Mucosa of descending colon (tissue), 3 donors: ENCODE measurements at regions not wholly inside any gene's neighbourhood (a gene's known extent, or its start where the extent isn't known, plus 50 kb on each side); places are given as distances from the start of the nearest gene placed in this dataset.

Source experiments
- ATAC-seq: fragments of 200-7000 bp; cut with Tn5 transposase; one replicate; pipeline ENCODE4 v1.9.1; 2020; ENCODE audit warnings: mild to moderate bottlenecking, moderate library complexity
- DNase-seq, 3 donors: peaks; one replicate each; pipeline ENCODE4 v3.0.0-alpha.2; 2020
- H3K36me3 ChIP-seq: fragments of 200-600 bp; one replicate; pipeline ENCODE4 v1.8.0; 2021; ENCODE audit warnings: low read depth, mild to moderate bottlenecking
- H3K4me1 ChIP-seq: fragments of 200-600 bp; one replicate; pipeline ENCODE4 v1.8.0; 2021; ENCODE audit warnings: low read depth, mild to moderate bottlenecking
- H3K4me3 ChIP-seq: fragments of 200-600 bp; one replicate; pipeline ENCODE4 v1.8.0; 2021; ENCODE audit warnings: mild to moderate bottlenecking
- H3K9me3 ChIP-seq: fragments of 200-600 bp; one replicate; pipeline ENCODE4 v1.8.0; 2021; ENCODE audit warnings: mild to moderate bottlenecking
- intact Hi-C, 2 donors: fragments of 100-400 bp; cut with DNase I in 1 of 2; cut with micrococcal nuclease in 1 of 2; formaldehyde crosslinking; loops; one replicate each; pipeline versions ENCODE4 v1.11.0 to v1.11.1; 2022; cut with DNase I, micrococcal nuclease
- TF ChIP-seq, protein P1 (sequence below): fragments of 200-600 bp; IDR thresholded peaks from one replicate; pipeline ENCODE4 v1.8.0; 2022; ENCODE audit warnings: antibody characterized with exemption, mild to moderate bottlenecking
- donor health status: DM: no; HTN: no; CAD: no; lungs with moderate emphysema.
- donor health status: DM: no; HTN: no; CAD: no.
- donor health status: DM: no; HTN: yes; CAD: no.

DNA sequence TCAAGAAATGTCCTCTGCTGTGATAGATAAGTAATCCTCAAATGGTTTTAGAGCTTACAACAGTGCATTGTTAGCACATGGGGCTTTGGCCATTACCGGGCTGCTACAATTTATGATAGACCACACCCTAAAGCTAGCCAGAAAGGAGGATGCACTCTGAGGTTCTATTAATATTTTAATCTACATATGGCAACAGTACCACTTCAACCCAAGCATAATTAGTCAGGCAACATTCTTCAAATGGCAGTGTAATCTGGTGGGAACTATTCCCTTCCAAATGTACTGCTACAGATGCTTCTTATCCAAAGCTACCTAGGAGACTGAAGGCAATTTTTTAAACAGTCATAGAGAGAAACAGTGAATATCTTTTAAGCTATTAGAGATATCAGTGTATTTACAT lies 697.6 kb downstream of the KCNA4 start:
- TF ChIP-seq, protein P1, sequence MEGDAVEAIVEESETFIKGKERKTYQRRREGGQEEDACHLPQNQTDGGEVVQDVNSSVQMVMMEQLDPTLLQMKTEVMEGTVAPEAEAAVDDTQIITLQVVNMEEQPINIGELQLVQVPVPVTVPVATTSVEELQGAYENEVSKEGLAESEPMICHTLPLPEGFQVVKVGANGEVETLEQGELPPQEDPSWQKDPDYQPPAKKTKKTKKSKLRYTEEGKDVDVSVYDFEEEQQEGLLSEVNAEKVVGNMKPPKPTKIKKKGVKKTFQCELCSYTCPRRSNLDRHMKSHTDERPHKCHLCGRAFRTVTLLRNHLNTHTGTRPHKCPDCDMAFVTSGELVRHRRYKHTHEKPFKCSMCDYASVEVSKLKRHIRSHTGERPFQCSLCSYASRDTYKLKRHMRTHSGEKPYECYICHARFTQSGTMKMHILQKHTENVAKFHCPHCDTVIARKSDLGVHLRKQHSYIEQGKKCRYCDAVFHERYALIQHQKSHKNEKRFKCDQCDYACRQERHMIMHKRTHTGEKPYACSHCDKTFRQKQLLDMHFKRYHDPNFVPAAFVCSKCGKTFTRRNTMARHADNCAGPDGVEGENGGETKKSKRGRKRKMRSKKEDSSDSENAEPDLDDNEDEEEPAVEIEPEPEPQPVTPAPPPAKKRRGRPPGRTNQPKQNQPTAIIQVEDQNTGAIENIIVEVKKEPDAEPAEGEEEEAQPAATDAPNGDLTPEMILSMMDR: no peak
- no peak for ATAC-seq
- DNase-seq: no peak
- Histone ChIP-seq H3K9me3 (no peaks in the 10 kb centered on the region), H3K4me3 (no peak overlapping the region), H3K36me3 (no peaks in the 10 kb centered on the region), H3K4me1 (no peaks in the 10 kb centered on the region)
- intact Hi-C loops: no loop called here

DNA sequence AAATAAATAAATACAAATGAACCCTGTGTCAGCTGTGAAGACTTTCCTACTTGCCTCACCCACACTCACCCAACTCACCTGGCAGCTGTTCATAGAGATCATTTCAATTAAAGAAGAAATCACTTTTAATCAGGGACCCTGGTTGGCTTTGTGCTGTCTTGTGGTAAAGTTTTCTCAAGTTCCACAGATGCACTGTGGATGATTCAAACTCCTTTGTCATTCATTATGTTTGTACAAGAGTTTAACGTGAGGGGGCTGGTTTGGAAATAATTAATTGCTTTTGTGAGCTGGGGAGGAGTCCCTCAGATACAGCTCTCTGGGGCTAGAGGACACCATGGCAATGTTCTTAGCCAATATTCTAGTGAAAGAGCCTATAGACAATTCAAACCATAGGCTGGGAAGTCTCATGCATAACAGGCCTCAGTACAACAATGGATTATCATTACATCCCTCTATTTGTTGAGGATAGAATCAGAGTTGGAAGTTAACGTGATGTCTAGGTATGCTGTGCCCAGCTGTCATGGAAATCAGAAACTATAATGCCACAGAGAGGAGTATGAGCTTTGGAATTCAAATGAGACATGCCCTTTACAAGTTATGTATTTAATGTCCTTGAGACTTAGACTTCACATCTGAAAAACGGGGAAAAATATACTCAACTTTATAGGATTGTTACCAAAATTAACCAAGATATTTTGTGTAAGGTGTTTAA lies 698.5 kb downstream of the KCNA4 start:
- intact Hi-C loops: no loop called here
- H3K9me3 ChIP-seq: no peaks in the 10 kb centered on the region
- no peak overlapping the region for H3K4me3 ChIP-seq
- no peaks in the 10 kb centered on the region for H3K4me1 ChIP-seq
- DNase-seq: no peak
- no peaks in the 10 kb centered on the region for H3K36me3 ChIP-seq
- TF ChIP-seq, protein P1: no peak
- no peak for ATAC-seq

DNA sequence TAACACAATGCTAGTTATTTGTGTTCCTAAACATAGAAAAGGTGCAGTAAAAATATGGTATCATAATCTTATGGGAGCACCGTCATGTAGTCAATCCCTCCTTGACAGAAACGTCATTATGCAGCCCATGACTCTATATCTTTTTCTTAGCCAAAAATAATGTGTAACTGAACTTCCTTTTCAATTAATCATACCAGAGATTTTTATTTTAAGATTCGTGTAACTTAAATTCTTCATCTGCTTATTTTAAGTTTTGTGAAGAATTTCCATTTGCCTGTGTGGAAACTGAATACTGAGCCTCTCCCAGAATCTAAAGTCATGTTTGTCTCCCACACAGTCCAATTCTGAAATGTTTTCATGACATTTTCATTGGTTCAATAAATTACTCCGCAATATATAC lies 699.1 kb downstream of the KCNA4 start:
- Histone ChIP-seq H3K4me1 (no peaks in the 10 kb centered on the region), H3K36me3 (no peaks in the 10 kb centered on the region), H3K4me3 (no peak overlapping the region), H3K9me3 (no peaks in the 10 kb centered on the region)
- ATAC-seq (no peak), DNase-seq (no peak)
- intact Hi-C loops: no loop called here
- TF ChIP-seq, protein P1: no peak

DNA sequence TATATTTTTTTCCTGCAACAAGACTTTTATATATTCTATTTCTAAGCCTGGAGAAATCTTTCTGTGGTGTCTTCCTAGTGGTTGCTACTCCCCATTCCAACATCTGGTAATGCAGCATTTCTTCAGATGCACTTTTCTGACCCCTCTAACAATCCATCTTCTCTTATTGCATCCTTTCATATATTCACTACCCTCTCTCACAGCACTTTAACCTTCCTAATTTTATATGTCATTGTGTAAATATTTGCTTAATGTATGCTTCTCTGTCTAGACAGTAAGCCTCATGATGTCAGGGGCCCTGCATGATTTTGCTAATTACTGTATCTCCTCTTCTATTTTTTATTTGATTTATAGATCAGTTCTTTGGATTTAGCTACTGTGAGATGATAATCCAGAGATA lies 701.6 kb downstream of the KCNA4 start:
- ATAC-seq (no peak), DNase-seq (no peak)
- Histone ChIP-seq H3K4me3 (no peak overlapping the region), H3K4me1 (no peaks in the 10 kb centered on the region), H3K36me3 (no peaks in the 10 kb centered on the region), H3K9me3 (no peaks in the 10 kb centered on the region)
- intact Hi-C loops: no loop called here
- TF ChIP-seq, protein P1: no peak

DNA sequence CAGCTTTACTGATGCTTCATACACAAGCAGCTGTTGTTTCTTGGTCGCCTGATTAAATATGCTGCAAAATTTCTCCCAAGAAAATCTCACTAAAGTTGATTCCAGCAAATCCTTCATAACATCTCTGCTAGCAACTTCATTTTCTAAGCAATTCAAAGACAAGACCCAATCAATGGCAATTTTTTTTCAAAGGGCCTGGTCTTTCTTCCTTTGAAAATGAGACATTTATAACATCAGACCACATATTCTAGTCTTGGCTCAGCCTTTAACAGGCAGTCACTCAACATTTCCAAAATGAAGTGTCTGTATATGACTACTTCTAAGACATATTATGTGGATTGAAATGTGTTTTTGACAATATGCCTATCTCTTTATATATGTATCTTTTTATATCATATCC lies 702.6 kb downstream of the KCNA4 start:
- Histone ChIP-seq H3K4me1 (no peaks in the 10 kb centered on the region), H3K9me3 (no peaks in the 10 kb centered on the region), H3K4me3 (no peak overlapping the region), H3K36me3 (no peaks in the 10 kb centered on the region)
- ATAC-seq (no peak), DNase-seq (no peak)
- TF ChIP-seq, protein P1: no peak
- intact Hi-C loops: no loop called here

DNA sequence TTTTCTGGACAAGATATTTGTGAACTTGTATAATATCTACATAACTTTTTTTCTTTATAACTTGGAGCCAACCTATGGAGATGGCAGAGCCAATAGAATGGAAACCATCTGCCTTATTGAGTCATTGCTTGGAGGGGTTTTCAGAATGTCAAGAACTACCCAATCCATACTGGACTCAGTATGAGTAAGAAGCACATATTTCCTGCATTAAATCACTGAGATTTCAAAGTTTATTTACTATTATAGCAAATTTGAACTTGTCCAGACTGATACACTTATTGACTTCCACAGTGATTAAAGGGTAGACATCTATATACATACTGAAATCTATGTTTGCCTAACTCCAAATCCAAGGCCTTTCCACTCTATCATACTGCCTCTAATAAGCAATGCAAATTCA lies 704.0 kb downstream of the KCNA4 start:
- no peak overlapping the region for H3K4me3 ChIP-seq
- H3K4me1 ChIP-seq: no peaks in the 10 kb centered on the region
- no peaks in the 10 kb centered on the region for H3K36me3 ChIP-seq
- no peaks in the 10 kb centered on the region for H3K9me3 ChIP-seq
- ATAC-seq (no peak), DNase-seq (no peak)
- intact Hi-C loops: no loop called here
- TF ChIP-seq, protein P1: no peak
